H1 (cell line): ENCODE measurements at regions not wholly inside any gene's neighbourhood (a gene's known extent, or its start where the extent isn't known, plus 50 kb on each side); places are given as distances from the start of the nearest gene placed in this dataset.

Experiments
- CBX5 ChIP-seq: fragments of 300-800, 300-1000 bp; sonication (generic); IDR thresholded peaks from 2 replicates; pipeline ENCODE4 v1.7.1; 2016; ENCODE audit warnings: antibody characterized with exemption, low read length, low read depth
- CREB1 ChIP-seq: IDR thresholded peaks from 2 replicates; pipeline ENCODE4 v1.6.1; 2012; ENCODE audit warnings: inconsistent platforms
- FOSL1 ChIP-seq: IDR thresholded peaks from 2 replicates; pipeline ENCODE4 v1.6.1; 2011; ENCODE audit warnings: mild to moderate bottlenecking, low read depth, low read length, moderate library complexity; ENCODE audit not compliant: insufficient read depth
- GABPA ChIP-seq: IDR thresholded peaks from 2 replicates; pipeline ENCODE4 v1.6.1; 2011; ENCODE audit warnings: mild to moderate bottlenecking, low read length, moderate library complexity, borderline replicate concordance; ENCODE audit not compliant: insufficient read depth
- GTF2F1 ChIP-seq: IDR thresholded peaks from 2 replicates; pipeline ENCODE4 v1.6.1; 2012; ENCODE audit warnings: low read depth, low read length, improper control_type of control experiment, borderline replicate concordance
- JUN ChIP-seq: IDR thresholded peaks from 2 replicates; pipeline ENCODE4 v1.6.1; 2011; ENCODE audit warnings: low read depth, mild to moderate bottlenecking, improper control_type of control experiment, low read length
- POU5F1 ChIP-seq: IDR thresholded peaks from 2 replicates; pipeline ENCODE4 v1.6.1; 2011; ENCODE audit warnings: low read depth, mild to moderate bottlenecking, low read length, moderate library complexity
- RBBP5 ChIP-seq: IDR thresholded peaks from 2 replicates; pipeline ENCODE4 v1.7.1; 2012; ENCODE audit warnings: low read depth, mild to moderate bottlenecking, inconsistent platforms, low read length, moderate library complexity, borderline replicate concordance
- SIX5 ChIP-seq: IDR thresholded peaks from 2 replicates; pipeline ENCODE4 v1.6.1; 2011; ENCODE audit warnings: mild to moderate bottlenecking, low read depth, low read length
- SP1 ChIP-seq: IDR thresholded peaks from 2 replicates; pipeline ENCODE4 v1.6.1; 2011; ENCODE audit warnings: low read depth, low read length
- TCF12 ChIP-seq: IDR thresholded peaks from 2 replicates; pipeline ENCODE4 v1.6.1; 2011; ENCODE audit warnings: low read depth, mild to moderate bottlenecking, low read length
- TEAD4 ChIP-seq: IDR thresholded peaks from 2 replicates; pipeline ENCODE4 v1.6.1; 2012; ENCODE audit warnings: low read depth, low read length, inconsistent platforms, mixed read lengths
- TF ChIP-seq, protein P1 (sequence below): fragments of 300-600 bp; sonication (generic); IDR thresholded peaks from 2 replicates; pipeline ENCODE4 v1.7.1; 2012; ENCODE audit warnings: low read length, moderate library complexity, mild to moderate bottlenecking, inconsistent platforms; ENCODE audit not compliant: insufficient replicate concordance

DNA sequence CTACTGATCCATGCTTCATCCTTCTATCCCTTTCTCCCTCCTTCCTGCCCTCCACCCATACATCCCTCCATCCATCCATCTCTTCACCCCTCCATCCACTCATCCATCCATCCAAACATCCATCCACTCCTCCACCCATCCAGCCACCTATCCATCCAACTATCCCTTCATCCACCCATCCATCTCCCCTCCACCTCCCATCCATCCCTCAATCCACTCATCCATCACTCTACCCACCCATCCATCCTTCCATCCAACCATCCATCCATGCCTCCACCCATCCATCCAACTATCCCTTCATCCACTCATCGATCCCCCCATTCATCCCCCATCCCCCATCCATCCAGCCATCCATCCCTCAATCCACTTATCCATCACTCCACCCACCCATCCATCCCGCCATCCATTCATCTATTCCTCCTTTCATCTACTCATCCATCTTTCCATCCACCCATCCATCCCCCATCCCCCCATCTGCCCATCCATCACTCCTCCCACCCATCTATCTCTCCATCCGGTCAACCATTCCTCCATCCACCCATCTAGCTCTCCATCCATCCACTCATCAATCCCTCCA is 132.4 kb upstream of the IQSEC1 start (continued):
- TF ChIP-seq, protein P1, sequence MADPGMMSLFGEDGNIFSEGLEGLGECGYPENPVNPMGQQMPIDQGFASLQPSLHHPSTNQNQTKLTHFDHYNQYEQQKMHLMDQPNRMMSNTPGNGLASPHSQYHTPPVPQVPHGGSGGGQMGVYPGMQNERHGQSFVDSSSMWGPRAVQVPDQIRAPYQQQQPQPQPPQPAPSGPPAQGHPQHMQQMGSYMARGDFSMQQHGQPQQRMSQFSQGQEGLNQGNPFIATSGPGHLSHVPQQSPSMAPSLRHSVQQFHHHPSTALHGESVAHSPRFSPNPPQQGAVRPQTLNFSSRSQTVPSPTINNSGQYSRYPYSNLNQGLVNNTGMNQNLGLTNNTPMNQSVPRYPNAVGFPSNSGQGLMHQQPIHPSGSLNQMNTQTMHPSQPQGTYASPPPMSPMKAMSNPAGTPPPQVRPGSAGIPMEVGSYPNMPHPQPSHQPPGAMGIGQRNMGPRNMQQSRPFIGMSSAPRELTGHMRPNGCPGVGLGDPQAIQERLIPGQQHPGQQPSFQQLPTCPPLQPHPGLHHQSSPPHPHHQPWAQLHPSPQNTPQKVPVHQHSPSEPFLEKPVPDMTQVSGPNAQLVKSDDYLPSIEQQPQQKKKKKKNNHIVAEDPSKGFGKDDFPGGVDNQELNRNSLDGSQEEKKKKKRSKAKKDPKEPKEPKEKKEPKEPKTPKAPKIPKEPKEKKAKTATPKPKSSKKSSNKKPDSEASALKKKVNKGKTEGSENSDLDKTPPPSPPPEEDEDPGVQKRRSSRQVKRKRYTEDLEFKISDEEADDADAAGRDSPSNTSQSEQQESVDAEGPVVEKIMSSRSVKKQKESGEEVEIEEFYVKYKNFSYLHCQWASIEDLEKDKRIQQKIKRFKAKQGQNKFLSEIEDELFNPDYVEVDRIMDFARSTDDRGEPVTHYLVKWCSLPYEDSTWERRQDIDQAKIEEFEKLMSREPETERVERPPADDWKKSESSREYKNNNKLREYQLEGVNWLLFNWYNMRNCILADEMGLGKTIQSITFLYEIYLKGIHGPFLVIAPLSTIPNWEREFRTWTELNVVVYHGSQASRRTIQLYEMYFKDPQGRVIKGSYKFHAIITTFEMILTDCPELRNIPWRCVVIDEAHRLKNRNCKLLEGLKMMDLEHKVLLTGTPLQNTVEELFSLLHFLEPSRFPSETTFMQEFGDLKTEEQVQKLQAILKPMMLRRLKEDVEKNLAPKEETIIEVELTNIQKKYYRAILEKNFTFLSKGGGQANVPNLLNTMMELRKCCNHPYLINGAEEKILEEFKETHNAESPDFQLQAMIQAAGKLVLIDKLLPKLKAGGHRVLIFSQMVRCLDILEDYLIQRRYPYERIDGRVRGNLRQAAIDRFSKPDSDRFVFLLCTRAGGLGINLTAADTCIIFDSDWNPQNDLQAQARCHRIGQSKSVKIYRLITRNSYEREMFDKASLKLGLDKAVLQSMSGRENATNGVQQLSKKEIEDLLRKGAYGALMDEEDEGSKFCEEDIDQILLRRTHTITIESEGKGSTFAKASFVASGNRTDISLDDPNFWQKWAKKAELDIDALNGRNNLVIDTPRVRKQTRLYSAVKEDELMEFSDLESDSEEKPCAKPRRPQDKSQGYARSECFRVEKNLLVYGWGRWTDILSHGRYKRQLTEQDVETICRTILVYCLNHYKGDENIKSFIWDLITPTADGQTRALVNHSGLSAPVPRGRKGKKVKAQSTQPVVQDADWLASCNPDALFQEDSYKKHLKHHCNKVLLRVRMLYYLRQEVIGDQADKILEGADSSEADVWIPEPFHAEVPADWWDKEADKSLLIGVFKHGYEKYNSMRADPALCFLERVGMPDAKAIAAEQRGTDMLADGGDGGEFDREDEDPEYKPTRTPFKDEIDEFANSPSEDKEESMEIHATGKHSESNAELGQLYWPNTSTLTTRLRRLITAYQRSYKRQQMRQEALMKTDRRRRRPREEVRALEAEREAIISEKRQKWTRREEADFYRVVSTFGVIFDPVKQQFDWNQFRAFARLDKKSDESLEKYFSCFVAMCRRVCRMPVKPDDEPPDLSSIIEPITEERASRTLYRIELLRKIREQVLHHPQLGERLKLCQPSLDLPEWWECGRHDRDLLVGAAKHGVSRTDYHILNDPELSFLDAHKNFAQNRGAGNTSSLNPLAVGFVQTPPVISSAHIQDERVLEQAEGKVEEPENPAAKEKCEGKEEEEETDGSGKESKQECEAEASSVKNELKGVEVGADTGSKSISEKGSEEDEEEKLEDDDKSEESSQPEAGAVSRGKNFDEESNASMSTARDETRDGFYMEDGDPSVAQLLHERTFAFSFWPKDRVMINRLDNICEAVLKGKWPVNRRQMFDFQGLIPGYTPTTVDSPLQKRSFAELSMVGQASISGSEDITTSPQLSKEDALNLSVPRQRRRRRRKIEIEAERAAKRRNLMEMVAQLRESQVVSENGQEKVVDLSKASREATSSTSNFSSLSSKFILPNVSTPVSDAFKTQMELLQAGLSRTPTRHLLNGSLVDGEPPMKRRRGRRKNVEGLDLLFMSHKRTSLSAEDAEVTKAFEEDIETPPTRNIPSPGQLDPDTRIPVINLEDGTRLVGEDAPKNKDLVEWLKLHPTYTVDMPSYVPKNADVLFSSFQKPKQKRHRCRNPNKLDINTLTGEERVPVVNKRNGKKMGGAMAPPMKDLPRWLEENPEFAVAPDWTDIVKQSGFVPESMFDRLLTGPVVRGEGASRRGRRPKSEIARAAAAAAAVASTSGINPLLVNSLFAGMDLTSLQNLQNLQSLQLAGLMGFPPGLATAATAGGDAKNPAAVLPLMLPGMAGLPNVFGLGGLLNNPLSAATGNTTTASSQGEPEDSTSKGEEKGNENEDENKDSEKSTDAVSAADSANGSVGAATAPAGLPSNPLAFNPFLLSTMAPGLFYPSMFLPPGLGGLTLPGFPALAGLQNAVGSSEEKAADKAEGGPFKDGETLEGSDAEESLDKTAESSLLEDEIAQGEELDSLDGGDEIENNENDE = no peak
- TF ChIP-seq POU5F1 (no peak), JUN (no peak), FOSL1 (no peak), TCF12 (no peak), SP1 (no peak), CBX5 (no peak), SIX5 (no peak), GTF2F1 (no peak), GABPA (no peak), RBBP5 (no peak), TEAD4 (no peak), CREB1 (no peak)
